IMR-90 (cell line): ENCODE measurements at regions not wholly inside any gene's neighbourhood (a gene's known extent, or its start where the extent isn't known, plus 50 kb on each side); places are given as distances from the start of the nearest gene placed in this dataset.

Experiments used
- ATAC-seq: fragments of 200-7000 bp; cut with Tn5 transposase; 2 replicates; pipeline ENCODE4 v1.9.1; 2020; ENCODE audit warnings: low read depth, mild to moderate bottlenecking, moderate library complexity
- BruUV-seq: library from RNA; stranded (reverse); fragments of 400-500 nt; replicated peaks from 2 replicates; lab custom pipeline; 2021; lab: Mats Ljungman, UMichigan
- CTCF ChIA-PET: fragments of 300-600 bp; formaldehyde crosslinking; extraction: SDS; loops from one replicate; lab custom pipeline; 2021; ENCODE audit warnings: antibody characterized with exemption; lab: Yijun Ruan, JAX
- POLR2A ChIA-PET: fragments of 300-600 bp; sonication (Branson Sonifier 250); formaldehyde crosslinking; loops from one replicate; lab custom pipeline; 2022; ENCODE audit warnings: antibody characterized with exemption; ENCODE audit not compliant: unreplicated experiment; lab: Charles Lee
- DNase-seq: peaks from one replicate; pipeline ENCODE4 v3.0.0; 2013
- H2AFZ ChIP-seq: replicated peaks from 2 replicates; pipeline ENCODE3; 2013; ENCODE audit warnings: low read length, mild to moderate bottlenecking; ENCODE audit not compliant: poor library complexity
- H2AK5ac ChIP-seq: 2 replicates; pipeline ENCODE4 v1.6.1; 2013; ENCODE audit warnings: low read depth, low read length, inconsistent platforms
- H2AK9ac ChIP-seq: replicated peaks from 2 replicates; pipeline ENCODE3; 2013; ENCODE audit warnings: mild to moderate bottlenecking, low read depth, low read length, moderate library complexity; ENCODE audit not compliant: poor library complexity
- H2BK120ac ChIP-seq: 2 replicates; pipeline ENCODE4 v1.6.1; 2013; ENCODE audit warnings: low read depth, low read length, inconsistent platforms
- H2BK15ac ChIP-seq: 3 replicates; pipeline ENCODE4 v1.6.1; 2013; ENCODE audit warnings: low read depth, low read length, inconsistent platforms
- H2BK20ac ChIP-seq: 2 replicates; pipeline ENCODE4 v1.6.1; 2013; ENCODE audit warnings: low read depth, mild to moderate bottlenecking, inconsistent platforms, low read length, moderate library complexity
- H2BK5ac ChIP-seq: 2 replicates; pipeline ENCODE4 v1.6.1; 2013; ENCODE audit warnings: mild to moderate bottlenecking, low read depth, low read length, inconsistent platforms; ENCODE audit not compliant: poor library complexity, severe bottlenecking
- H3K14ac ChIP-seq: replicated peaks from 2 replicates; pipeline ENCODE4 v1.6.1; 2013; ENCODE audit warnings: low read depth, low read length, inconsistent platforms
- H3K18ac ChIP-seq: 2 replicates; pipeline ENCODE4 v1.6.1; 2013; ENCODE audit warnings: low read depth, low read length, control low read depth
- H3K23ac ChIP-seq: 2 replicates; pipeline ENCODE4 v1.6.1; 2013; ENCODE audit warnings: low read depth, low read length, inconsistent platforms
- H3K27ac ChIP-seq: 2 replicates; pipeline ENCODE4 v1.5.1; 2013; ENCODE audit warnings: mild to moderate bottlenecking, control low read depth, low read length; ENCODE audit not compliant: insufficient read depth
- H3K27me3 ChIP-seq: 2 replicates; pipeline ENCODE4 v1.6.1; 2013; ENCODE audit warnings: low read length; ENCODE audit not compliant: control insufficient read depth, insufficient read depth
- H3K36me3 ChIP-seq: 2 replicates; pipeline ENCODE4 v1.6.1; 2013; ENCODE audit warnings: low read length, mixed read lengths; ENCODE audit not compliant: control insufficient read depth, insufficient read depth
- H3K4ac ChIP-seq: 2 replicates; pipeline ENCODE4 v1.6.1; 2013; ENCODE audit warnings: low read depth, low read length, inconsistent platforms
- H3K4me1 ChIP-seq: 2 replicates; pipeline ENCODE4 v1.6.1; 2013; ENCODE audit warnings: low read length, mixed read lengths; ENCODE audit not compliant: control insufficient read depth, insufficient read depth
- H3K4me2 ChIP-seq: 2 replicates; pipeline ENCODE4 v1.6.1; 2013; ENCODE audit warnings: low read depth, mild to moderate bottlenecking, control low read depth, low read length, moderate library complexity
- H3K4me3 ChIP-seq: 2 replicates; pipeline ENCODE4 v1.5.1; 2013; ENCODE audit warnings: low read depth, mild to moderate bottlenecking, control low read depth, low read length, moderate library complexity; ENCODE audit not compliant: insufficient read depth
- H3K56ac ChIP-seq: 2 replicates; pipeline ENCODE4 v1.6.1; 2013; ENCODE audit warnings: low read length, inconsistent platforms; ENCODE audit not compliant: insufficient read depth; ENCODE audit errors: extremely low read depth
- H3K79me1 ChIP-seq, 2 experiments: 2 replicates each; pipeline ENCODE4 v1.6.1; 2013; ENCODE audit warnings: low read length in 2 of 2, inconsistent platforms in 1 of 2, low read depth in 1 of 2
- H3K9ac ChIP-seq: 2 replicates; pipeline ENCODE4 v1.6.1; 2013; ENCODE audit warnings: low read depth, low read length, control low read depth
- H3K9me1 ChIP-seq: 2 replicates; pipeline ENCODE4 v1.6.1; 2013; ENCODE audit warnings: low read length, inconsistent platforms; ENCODE audit not compliant: insufficient read depth
- H3K9me3 ChIP-seq: 2 replicates; pipeline ENCODE4 v1.6.1; 2013; ENCODE audit warnings: low read length; ENCODE audit not compliant: control insufficient read depth, insufficient read depth
- H4K20me1 ChIP-seq: 2 replicates; pipeline ENCODE4 v1.6.1; 2013; ENCODE audit warnings: low read length, inconsistent platforms; ENCODE audit not compliant: insufficient read depth
- H4K5ac ChIP-seq: 2 replicates; pipeline ENCODE4 v1.6.1; 2013; ENCODE audit warnings: mild to moderate bottlenecking, low read depth, low read length, control low read depth
- H4K8ac ChIP-seq, 2 experiments: 2 replicates each; pipeline ENCODE4 v1.6.1; 2013; ENCODE audit warnings: low read depth in 2 of 2, low read length in 2 of 2, control low read depth in 1 of 2, inconsistent platforms in 1 of 2
- H4K91ac ChIP-seq: 2 replicates; pipeline ENCODE4 v1.6.1; 2013; ENCODE audit warnings: low read depth, low read length, inconsistent platforms; ENCODE audit not compliant: insufficient read depth
- BHLHE40 ChIP-seq: fragments of 150-350 bp; IDR thresholded peaks from 2 replicates; pipeline ENCODE4 v1.6.1; 2016; ENCODE audit warnings: mild to moderate bottlenecking, low read depth, low read length
- CEBPB ChIP-seq: IDR thresholded peaks from 2 replicates; pipeline ENCODE4 v1.6.1; 2012; ENCODE audit warnings: low read depth, low read length, improper control_type of control experiment
- CHD1 ChIP-seq: IDR thresholded peaks from 2 replicates; pipeline ENCODE4 v1.6.1; 2012; ENCODE audit warnings: low read depth, low read length, improper control_type of control experiment
- CTCF ChIP-seq: conservative IDR thresholded peaks from 2 replicates; pipeline ENCODE4 v1.5.1; 2012; ENCODE audit warnings: mild to moderate bottlenecking, low read depth, low read length, improper control_type of control experiment
- ELK1 ChIP-seq: fragments of 150-350 bp; IDR thresholded peaks from 2 replicates; pipeline ENCODE4 v1.6.1; 2016; ENCODE audit warnings: low read depth, mild to moderate bottlenecking, low read length, moderate library complexity, borderline replicate concordance
- FOS ChIP-seq: fragments of 150-350 bp; IDR thresholded peaks from 2 replicates; pipeline ENCODE4 v1.6.1; 2016; ENCODE audit warnings: low read depth, low read length
- MAFK ChIP-seq: IDR thresholded peaks from 2 replicates; pipeline ENCODE4 v1.6.1; 2012; ENCODE audit warnings: low read depth, low read length, improper control_type of control experiment
- MAZ ChIP-seq: IDR thresholded peaks from 2 replicates; pipeline ENCODE4 v1.6.1; 2012; ENCODE audit warnings: low read depth, mild to moderate bottlenecking, low read length, improper control_type of control experiment, moderate library complexity, borderline replicate concordance
- MXI1 ChIP-seq: IDR thresholded peaks from 2 replicates; pipeline ENCODE4 v1.6.1; 2012; ENCODE audit warnings: low read depth, mild to moderate bottlenecking, low read length, moderate library complexity, borderline replicate concordance
- NFE2L2 ChIP-seq: fragments of 150-350 bp; IDR thresholded peaks from 2 replicates; pipeline ENCODE4 v1.6.1; 2016; ENCODE audit warnings: low read depth, mild to moderate bottlenecking, low read length
- RCOR1 ChIP-seq: IDR thresholded peaks from 2 replicates; pipeline ENCODE4 v1.6.1; 2012; ENCODE audit warnings: mild to moderate bottlenecking, low read length, improper control_type of control experiment; ENCODE audit not compliant: insufficient replicate concordance
- RFX5 ChIP-seq: IDR thresholded peaks from 2 replicates; pipeline ENCODE4 v1.8.0; 2012; ENCODE audit warnings: low read depth, mild to moderate bottlenecking, low read length, moderate library complexity
- SMC3 ChIP-seq: fragments of 150-350 bp; IDR thresholded peaks from 2 replicates; pipeline ENCODE4 v1.6.1; 2016; ENCODE audit warnings: low read depth, mild to moderate bottlenecking, antibody characterized with exemption, low read length, moderate library complexity
- USF2 ChIP-seq: fragments of 150-350 bp; IDR thresholded peaks from 2 replicates; pipeline ENCODE4 v1.6.1; 2017; ENCODE audit warnings: mild to moderate bottlenecking, antibody characterized with exemption, low read length, low read depth
- WGBS, 2 experiments: methylation state at CpG; one replicate each; pipeline versions ENCODE4 v1.1.5 to v1.1.7; 2013; ENCODE audit warnings: missing lambda C conversion rate in 2 of 2; ENCODE audit not compliant: insufficient read length in 1 of 2; ENCODE audit errors: extremely low coverage in 2 of 2; 5-methylcytosine and 5-hydroxymethylcytosine counted together
- dilution Hi-C: fragments of 300-500 bp; cut with HindIII; formaldehyde crosslinking; loops from one replicate; pipeline ENCODE4 v1.14.3; 2018; ENCODE audit warnings: low sequenced_read_pairs; ENCODE audit not compliant: unreplicated experiment
- in situ Hi-C: fragments of 300-500 bp; cut with MboI; formaldehyde crosslinking; loops from 3 replicates; pipeline ENCODE4 v1.14.3; 2019; ENCODE audit warnings: low sequenced_read_pairs, inconsistent platforms, mixed read lengths
- intact Hi-C: fragments of 100-400 bp; cut with micrococcal nuclease; formaldehyde crosslinking; loops from 2 replicates; pipeline ENCODE4 v1.10.0; 2022

GRCh38 chr5:174665347-174665746 lies 59.0 kb upstream of the MSX2 start:
- CTCF ChIA-PET: no interaction called here
- H2BK15ac ChIP-seq: no peak overlapping the region

More at GRCh38 chr5:174665347-174665746, 59.0 kb upstream of the MSX2 start:
- POLR2A ChIA-PET: no interaction called here
- no peak for ATAC-seq
- no peak overlapping the region for H3K14ac ChIP-seq
- H3K9me3 ChIP-seq: no peaks in the 10 kb centered on the region
- no peaks in the 10 kb centered on the region for H3K79me1 ChIP-seq
- WGBS, 2 experiments: 25% methylated on average over 1 of the region's 2 CpGs; no CpG with 5 or more reads in 1 of the 2 experiments
- no peak overlapping the region for H3K27ac ChIP-seq
- H3K23ac ChIP-seq: no peak overlapping the region
- no peak overlapping the region for H2AK5ac ChIP-seq
- H4K8ac ChIP-seq: no peak overlapping the region
- no peak overlapping the region for H2BK20ac ChIP-seq
- H4K91ac ChIP-seq: no peak overlapping the region
- H3K36me3 ChIP-seq: no peaks in the 10 kb centered on the region
- H3K27me3 ChIP-seq: peaks cover 2% of the 10 kb centered on the region; the same call in 1 of the 2 replicates
- in situ Hi-C loops (no loop called here), dilution Hi-C loops (no loop called here), intact Hi-C loops (no loop called here)
- no peaks in the 10 kb centered on the region for H3K9me1 ChIP-seq
- no peak overlapping the region for H3K18ac ChIP-seq
- no TSS peak for BruUV-seq
- H3K56ac ChIP-seq: no peak overlapping the region
- no peaks in the 10 kb centered on the region for H4K20me1 ChIP-seq
- H2BK120ac ChIP-seq: no peak overlapping the region
- H4K5ac ChIP-seq: no peak overlapping the region
- H2AFZ ChIP-seq: no peak overlapping the region
- no peak overlapping the region for H3K4me2 ChIP-seq
- TF ChIP-seq BHLHE40 (no peak), CEBPB (no peak), RCOR1 (no peak), ELK1 (no peak), USF2 (no peak), MXI1 (no peak), MAFK (no peak), MAZ (no peak), RFX5 (no peak), NFE2L2 (no peak), FOS (no peak), CTCF (no peak), SMC3 (no peak), CHD1 (no peak)
- no peak overlapping the region for H3K4ac ChIP-seq
- no peak overlapping the region for H3K4me3 ChIP-seq
- no peak overlapping the region for H3K9ac ChIP-seq
- DNase-seq: no peak
- no peak overlapping the region for H2BK5ac ChIP-seq
- no peak overlapping the region for H2AK9ac ChIP-seq
- H3K4me1 ChIP-seq: no peaks in the 10 kb centered on the region
